ENCODE measurements at regions not wholly inside any gene's neighbourhood (a gene's known extent, or its start where the extent isn't known, plus 50 kb on each side); places are given as distances from the start of the nearest gene placed in this dataset.

DNA sequence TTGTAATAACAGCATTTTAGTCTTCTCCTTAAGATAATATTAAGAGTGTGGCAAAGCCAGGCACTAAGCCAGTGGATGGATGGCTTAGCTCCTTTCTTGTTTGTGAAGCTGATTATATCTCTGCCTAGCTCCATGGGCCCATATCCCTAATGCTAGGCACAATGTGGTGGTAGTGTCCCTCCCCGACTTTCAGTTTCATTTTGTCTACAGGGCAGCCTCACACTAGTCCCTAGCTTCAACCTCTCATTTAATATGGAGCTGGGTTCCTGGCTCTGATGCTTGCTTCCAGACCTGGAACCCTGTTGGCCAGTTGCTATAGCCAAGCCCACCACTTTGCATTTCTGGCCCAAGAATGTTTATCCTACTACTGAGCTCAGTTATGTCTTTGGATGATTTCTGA, 437.0 kb upstream of the MEIS1 start:
- TF ChIP-seq CTCF (conservative IDR thresholded peaks at IDR 0.05; ENCODE audit: low read depth, low read length) (no peak), EZH2 (IDR thresholded peaks at IDR 0.05; ENCODE audit: borderline replicate concordance, low read depth, low read length, poor library complexity, severe bottlenecking) (no peak)
